ENCODE measurements at regions not wholly inside any gene's neighbourhood (a gene's known extent, or its start where the extent isn't known, plus 50 kb on each side); places are given as distances from the start of the nearest gene placed in this dataset.

- TF ChIP-seq CTCF (IDR thresholded peaks at IDR 0.05; ENCODE audit: low read length) (no peak), EZH2 (IDR thresholded peaks at IDR 0.05; ENCODE audit: borderline replicate concordance, low read length) (no peak)
Observed at GRCh38 chr7:132035517-132036362, 479.3 kb upstream of the PODXL start.
